ENCODE measurements at regions not wholly inside any gene's neighbourhood (a gene's known extent, or its start where the extent isn't known, plus 50 kb on each side); places are given as distances from the start of the nearest gene placed in this dataset.

GRCh38 chr12:91538418-91538817 lies 355.8 kb upstream of the DCN start:
- no peaks in the 10 kb centered on the region for H3K36me3 ChIP-seq
- no peak for ATAC-seq
- DNase-seq = no peak
- no peak for TF ChIP-seq CTCF (IDR thresholded peaks at IDR 0.05)
- no peak for TF ChIP-seq POLR2A (IDR thresholded peaks at IDR 0.05)
- no peaks in the 10 kb centered on the region for H3K27me3 ChIP-seq
- H3K9me3 ChIP-seq = peaks cover 0 to 20% (median 7%) of the 10 kb centered on the region in 12 donors
- H3K4me1 ChIP-seq = no peaks in the 10 kb centered on the region
- 52 to 68% (median 61%) methylated on average over 4 of the region's 4 CpGs for WGBS, 4 donors
- intact Hi-C loops (cut with DNase I) = no loop called here
- H3K27ac ChIP-seq = no peak overlapping the region
- H3K4me3 ChIP-seq = no peak overlapping the region

GRCh38 chr12:91533366-91533765 lies 350.7 kb upstream of the DCN start:
- DNase-seq = no peak
- no peak overlapping the region for H3K4me3 ChIP-seq
- no peaks in the 10 kb centered on the region for H3K4me1 ChIP-seq
- intact Hi-C loops (cut with DNase I) = no loop called here
- H3K36me3 ChIP-seq = no peaks in the 10 kb centered on the region
- peaks cover 0 to 36% (median 17%) of the 10 kb centered on the region in 12 donors for H3K9me3 ChIP-seq
- no peak for ATAC-seq
- H3K27ac ChIP-seq = no peak overlapping the region
- H3K27me3 ChIP-seq = no peaks in the 10 kb centered on the region
- no peak for TF ChIP-seq CTCF (IDR thresholded peaks at IDR 0.05)
- no peak for TF ChIP-seq POLR2A (IDR thresholded peaks at IDR 0.05)
- 86 to 98% (median 95%) methylated on average over 1 of the region's 1 CpG for WGBS, 4 donors

- no peak overlapping the region for H3K4me3 ChIP-seq
- no peaks in the 10 kb centered on the region for H3K27me3 ChIP-seq
- H3K27ac ChIP-seq = no peak overlapping the region
- no peak for ATAC-seq
- intact Hi-C loops (cut with DNase I) = no loop called here
- no peak for DNase-seq
- H3K36me3 ChIP-seq = no peaks in the 10 kb centered on the region
- 86 to 98% (median 91%) methylated on average over 1 of the region's 1 CpG for WGBS, 4 donors
- no peaks in the 10 kb centered on the region for H3K4me1 ChIP-seq
- TF ChIP-seq POLR2A (IDR thresholded peaks at IDR 0.05) (no peak), CTCF (IDR thresholded peaks at IDR 0.05) (no peak)
- H3K9me3 ChIP-seq = peaks cover 0 to 31% (median 17%) of the 10 kb centered on the region in 12 donors
Observed at GRCh38 chr12:91529829-91530228, 347.2 kb upstream of the DCN start.

- Histone ChIP-seq H3K4me1 (no peaks in the 10 kb centered on the region), H3K27ac (no peak overlapping the region), H3K9me3 (peaks cover 0 to 4% (median 0%) of the 10 kb centered on the region in 12 donors), H3K36me3 (no peaks in the 10 kb centered on the region), H3K4me3 (no peak overlapping the region), H3K27me3 (no peaks in the 10 kb centered on the region)
- WGBS, 4 donors = 65 to 78% (median 68%) methylated on average over 4 of the region's 4 CpGs
- TF ChIP-seq CTCF (IDR thresholded peaks at IDR 0.05) = no peak
- intact Hi-C loops (cut with DNase I) = no loop called here
- DNase-seq (no peak), ATAC-seq (no peak)
Observed at GRCh38 chr12:91523831-91524230, 341.2 kb upstream of the DCN start.

Data from heart left ventricle (tissue), 16 donors.